ENCODE measurements at regions not wholly inside any gene's neighbourhood (a gene's known extent, or its start where the extent isn't known, plus 50 kb on each side); places are given as distances from the start of the nearest gene placed in this dataset.

DNA sequence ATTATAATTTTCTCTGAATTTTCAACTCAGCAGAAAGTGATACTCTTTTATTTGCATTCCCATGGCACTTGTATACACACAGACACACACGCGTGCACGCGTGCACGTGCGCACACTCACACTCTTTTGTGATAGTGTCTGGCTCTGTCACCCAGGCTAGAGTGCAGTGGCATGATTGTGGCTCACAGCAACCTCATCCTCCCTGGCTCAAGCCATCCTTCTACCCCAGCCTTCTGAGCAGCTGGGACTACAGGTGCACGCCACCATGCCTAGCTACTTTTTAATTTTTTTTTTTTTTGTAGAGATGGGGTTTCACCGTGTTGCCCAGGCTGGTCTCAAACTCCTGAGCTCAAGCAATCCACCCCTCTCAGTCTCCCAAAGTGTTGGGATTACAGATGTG lies 123.2 kb downstream of the MC4R start:
- no peak for DNase-seq (ENCODE audit: extremely low read depth in 1 of 4, low spot score in 3 of 4)
- no peak overlapping the region for H3K9ac ChIP-seq (ENCODE audit: insufficient read depth in 1 of 2, low read depth in 2 of 2, low read length in 2 of 2)
- WGBS (ENCODE audit: insufficient coverage, low coverage, missing lambda C conversion rate) = 0% methylated on average over 6 of the region's 8 CpGs
- ChIA-PET POLR2A (no interaction called here), CTCF (ENCODE audit: low intra/inter-chr PET ratio) (no interaction called here)
- no peak overlapping the region for H2AFZ ChIP-seq (ENCODE audit: low read depth, low read length)
- intact Hi-C loops (cut with micrococcal nuclease) = no loop called here
- BruUV-seq (replicated peaks) = no TSS peak
- H3K79me2 ChIP-seq (ENCODE audit: control insufficient read depth, insufficient read depth, low read length) = no peaks in the 10 kb centered on the region
- H3K4me3 ChIP-seq = no peak overlapping the region
- H4K20me1 ChIP-seq (replicated peaks; ENCODE audit: control insufficient read depth, insufficient read depth, low read length) = no peaks in the 10 kb centered on the region
- no peaks in the 10 kb centered on the region for H3K9me1 ChIP-seq (ENCODE audit: control insufficient read depth, insufficient read depth, low read length)
- TF ChIP-seq NFRKB (IDR thresholded peaks at IDR 0.05; ENCODE audit: low read depth) (no peak), ETV6 (IDR thresholded peaks at IDR 0.05; ENCODE audit: borderline replicate concordance in 1 of 2, low read depth in 2 of 2, low read length in 1 of 2) (no peak), ETV6 (CRISPR knock-in tag; IDR thresholded peaks at IDR 0.05; ENCODE audit: borderline replicate concordance) (no peak), CREBBP (IDR thresholded peaks at IDR 0.05; ENCODE audit: low read depth, low read length) (no peak), ZNF668 (CRISPR knock-in tag; IDR thresholded peaks at IDR 0.05) (no peak), ETS1 (conservative IDR thresholded peaks at IDR 0.05; ENCODE audit: control insufficient read depth, low read depth, low read length) (no peak)
- H3K4me2 ChIP-seq (ENCODE audit: insufficient read depth, low read length) = no peak overlapping the region
- no peak overlapping the region for H3K27ac ChIP-seq (ENCODE audit: extremely low read depth, low read depth, low read length)
- in situ Hi-C loops (cut with MboI) = no loop called here
- no peaks in the 10 kb centered on the region for H3K9me3 ChIP-seq (replicated peaks; ENCODE audit: control insufficient read depth, insufficient read depth, low read depth, low read length)
- no peak for FAIRE-seq
- H3K36me3 ChIP-seq (ENCODE audit: control insufficient read depth, insufficient read depth, low read length) = no peaks in the 10 kb centered on the region
- no peaks in the 10 kb centered on the region for H3K27me3 ChIP-seq (ENCODE audit: control insufficient read depth in 2 of 2, insufficient read depth in 2 of 2, low read length in 2 of 2)
- no peak for ATAC-seq
- H3K4me1 ChIP-seq (replicated peaks in 1 of 2; ENCODE audit: control insufficient read depth in 2 of 2, insufficient read depth in 2 of 2, low read length in 2 of 2) = no peaks in the 10 kb centered on the region

All from K562 (cell line).